ENCODE measurements at regions not wholly inside any gene's neighbourhood (a gene's known extent, or its start where the extent isn't known, plus 50 kb on each side); places are given as distances from the start of the nearest gene placed in this dataset.
A peak's percentile ranks its signal among the peaks of the same experiment; 100 is the strongest.

DNA sequence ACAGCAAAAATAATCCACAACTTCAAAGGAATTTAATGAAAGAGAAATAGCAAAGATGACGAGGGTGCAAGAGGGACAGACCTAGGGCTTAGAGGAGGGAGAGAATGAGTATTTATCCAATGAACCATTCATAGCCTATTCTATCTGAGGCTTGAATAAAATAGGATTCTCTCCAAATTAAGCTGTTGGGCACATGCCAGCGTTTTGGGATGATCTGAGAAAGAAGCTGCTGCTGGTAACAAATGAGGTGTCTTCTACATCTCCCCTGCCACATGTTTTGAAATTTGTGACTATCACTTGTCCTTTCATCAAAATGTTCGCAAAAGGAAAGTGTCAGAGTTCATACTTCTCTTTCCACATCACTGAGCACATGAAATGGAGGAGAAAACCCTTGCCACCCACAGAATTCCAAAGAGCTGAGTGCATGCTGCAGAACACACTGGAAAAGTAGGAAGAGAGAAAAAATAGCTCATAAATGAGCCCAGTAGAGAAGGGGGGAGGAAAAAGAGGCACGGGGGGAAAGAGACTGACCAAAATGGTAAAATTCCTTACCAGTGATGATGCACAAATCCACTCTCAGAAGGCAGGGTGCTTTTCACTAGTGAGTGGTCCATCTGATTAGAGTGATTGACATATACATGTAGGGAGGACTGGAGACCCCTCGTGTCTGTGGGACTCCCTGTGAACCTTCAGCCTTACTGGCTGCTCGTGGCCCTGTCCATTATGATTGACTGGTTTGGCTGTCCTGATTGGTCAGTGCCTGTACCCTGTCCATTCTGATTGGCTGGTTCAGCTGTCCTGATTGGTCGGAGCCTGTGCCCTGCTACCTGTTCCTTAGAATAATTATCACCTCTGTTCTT lies 180.5 kb downstream of the OGFRL1 start:
- intact Hi-C loops (cut with DNase I) = no loop called here
- no peak for DNase-seq (ENCODE audit: low spot score)

DNA sequence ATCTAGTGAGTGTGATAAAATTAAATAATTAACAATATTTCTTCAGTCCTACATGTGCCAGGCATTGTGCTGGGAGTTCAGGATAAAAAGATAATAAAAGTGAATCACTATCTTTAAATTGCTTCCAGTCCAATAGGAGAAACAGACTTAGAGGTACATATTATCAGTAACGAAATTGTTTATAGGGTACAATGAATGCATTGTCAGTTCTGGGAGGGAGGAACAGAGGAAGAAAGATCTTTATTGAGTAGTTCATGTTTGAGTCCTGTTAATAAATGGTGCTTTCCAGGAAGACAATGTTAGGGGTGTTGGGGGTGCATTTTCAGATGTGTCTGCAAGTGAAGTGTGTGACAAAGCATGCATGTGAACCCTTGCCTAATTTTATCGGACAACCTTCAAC lies 183.1 kb downstream of the OGFRL1 start:
- DNase-seq (ENCODE audit: low spot score) = no peak
- intact Hi-C loops (cut with DNase I) = no loop called here

DNA sequence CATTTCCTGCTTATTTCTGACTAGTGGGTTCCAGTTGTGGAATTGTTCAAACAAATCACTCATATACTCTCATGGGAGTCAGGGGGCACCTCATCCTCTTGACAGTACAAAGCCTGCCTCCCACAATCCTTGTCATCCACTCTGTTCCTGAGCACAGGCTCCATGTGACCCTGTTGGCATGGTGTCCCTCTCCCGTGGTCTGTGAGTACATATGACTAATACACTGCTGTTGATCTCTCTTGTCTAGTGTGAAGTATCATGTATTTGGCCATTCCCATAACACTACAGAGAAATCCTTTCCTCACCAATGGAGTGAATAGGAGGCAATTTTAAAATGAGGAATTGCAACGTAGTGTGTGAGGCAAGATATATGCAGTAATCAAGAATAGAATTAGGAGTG lies 185.3 kb downstream of the OGFRL1 start:
- intact Hi-C loops (cut with DNase I) = no loop called here
- DNase-seq (ENCODE audit: low spot score) = peak; percentile 88

DNA sequence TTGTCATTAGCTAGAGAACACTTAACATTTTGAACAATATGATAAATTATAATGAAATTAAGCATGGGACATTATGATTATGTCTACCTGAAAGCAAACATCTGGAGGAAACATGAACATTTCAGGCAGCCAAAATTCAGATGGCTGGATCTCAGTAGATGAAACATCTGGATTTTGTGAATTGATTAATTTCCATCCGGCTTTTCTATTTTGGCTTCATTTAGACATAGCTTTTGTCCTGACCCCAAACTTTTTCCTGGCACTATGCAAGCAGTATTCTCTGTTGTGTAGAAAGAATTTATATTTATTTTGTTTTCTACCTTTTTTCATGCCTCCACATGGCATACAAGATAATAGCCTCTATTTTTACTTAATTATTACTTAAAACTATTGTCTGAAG lies 186.3 kb downstream of the OGFRL1 start:
- no peak for DNase-seq (ENCODE audit: low spot score)
- intact Hi-C loops (cut with DNase I) = no loop called here

DNA sequence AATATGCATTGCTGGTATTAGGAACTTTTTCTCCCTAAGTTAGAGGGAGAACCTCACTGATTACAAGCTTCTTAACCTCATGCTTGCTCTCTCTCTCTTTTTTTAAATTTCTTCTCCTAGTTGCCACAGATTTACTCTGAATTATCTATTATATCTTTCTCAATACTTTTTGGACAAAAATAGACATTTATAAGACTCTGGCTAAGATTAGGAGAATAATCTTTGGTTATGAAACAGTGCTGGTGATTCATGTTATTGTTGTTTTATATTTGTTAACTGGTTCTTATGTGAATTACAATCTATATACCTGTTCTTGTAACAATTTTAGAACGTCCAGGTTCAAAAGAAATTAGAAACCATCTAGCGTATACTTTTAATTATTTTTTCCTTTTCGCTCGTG lies 187.8 kb downstream of the OGFRL1 start:
- no peak for DNase-seq (ENCODE audit: low spot score)
- intact Hi-C loops (cut with DNase I) = no loop called here

DNA sequence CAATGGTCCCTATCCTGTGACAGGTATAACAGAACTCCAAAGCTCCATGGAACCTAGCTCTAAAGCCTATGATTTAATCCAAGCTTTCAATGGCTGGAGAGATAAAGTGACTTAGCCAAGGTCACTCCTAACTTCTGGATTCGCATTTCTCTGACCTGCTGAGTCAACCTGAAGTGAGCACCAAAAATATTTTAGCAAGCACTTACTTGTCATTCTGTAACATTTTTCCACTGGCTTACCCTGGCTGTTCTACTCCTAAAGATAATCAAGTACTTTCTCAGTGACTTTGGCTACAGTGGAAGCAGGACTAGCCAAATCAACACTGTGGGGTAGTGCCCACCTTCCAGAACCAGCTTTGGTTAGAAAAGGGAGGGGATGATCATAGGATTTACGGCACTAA lies 188.3 kb downstream of the OGFRL1 start:
- intact Hi-C loops (cut with DNase I) = no loop called here

DNA sequence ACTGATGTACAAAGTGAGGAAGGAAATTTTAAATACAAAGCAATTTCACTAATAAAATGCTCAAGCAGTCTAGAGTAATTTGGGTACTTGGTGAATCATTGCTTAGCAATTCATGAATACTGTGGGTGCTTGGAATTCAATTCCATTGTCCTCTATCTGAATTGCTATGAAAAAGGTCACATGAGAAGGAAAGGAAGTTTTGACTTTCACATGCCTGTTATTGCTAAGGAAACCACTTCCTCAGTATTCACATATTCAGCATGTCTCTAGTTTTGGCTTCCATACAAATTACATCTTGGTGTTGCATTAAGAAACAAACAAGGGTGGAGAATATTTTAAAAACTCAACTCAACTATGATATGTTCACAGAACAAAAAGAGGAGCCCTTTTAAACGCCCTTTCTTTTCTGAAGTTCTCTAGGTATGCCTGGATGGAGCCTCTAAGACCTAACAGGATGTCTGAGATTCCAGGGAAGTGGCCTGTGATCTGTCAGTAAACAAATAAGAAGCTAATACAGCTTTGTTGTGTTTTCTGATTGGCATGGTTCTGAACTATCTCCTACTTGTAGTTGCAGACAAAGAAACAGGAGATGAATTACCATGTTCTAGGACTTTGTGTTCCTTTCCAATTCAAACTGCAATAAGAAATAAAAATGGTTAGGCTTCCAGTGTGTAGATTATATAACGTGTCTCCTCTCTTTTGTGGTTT lies 190.4 kb downstream of the OGFRL1 start:
- DNase-seq (ENCODE audit: low spot score) = no peak
- intact Hi-C loops (cut with DNase I) = no loop called here

More for the DNA sequence above, 188.3 kb downstream of the OGFRL1 start:
- DNase-seq (ENCODE audit: low spot score) = no peak

DNA sequence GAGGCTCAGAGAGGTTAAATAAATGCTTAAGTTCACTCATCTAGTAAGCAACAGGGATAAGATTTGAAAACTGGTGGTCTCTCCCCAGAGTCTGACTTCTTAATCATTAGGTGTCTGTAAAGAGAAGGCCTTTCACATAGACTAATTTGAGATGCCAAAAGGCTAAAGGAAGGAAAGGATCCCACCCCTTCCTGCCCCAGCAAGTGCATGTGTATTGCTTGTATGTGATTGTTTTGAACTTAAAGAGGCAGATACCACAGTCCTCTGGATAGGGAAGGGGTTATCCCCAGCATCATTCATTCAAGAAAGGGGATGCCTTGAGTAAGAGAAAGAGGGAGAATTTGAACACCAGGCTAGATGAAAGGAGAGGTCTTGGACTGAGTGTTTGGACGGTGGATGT lies 192.0 kb downstream of the OGFRL1 start:
- intact Hi-C loops (cut with DNase I) = no loop called here
- DNase-seq (ENCODE audit: low spot score) = no peak

DNA sequence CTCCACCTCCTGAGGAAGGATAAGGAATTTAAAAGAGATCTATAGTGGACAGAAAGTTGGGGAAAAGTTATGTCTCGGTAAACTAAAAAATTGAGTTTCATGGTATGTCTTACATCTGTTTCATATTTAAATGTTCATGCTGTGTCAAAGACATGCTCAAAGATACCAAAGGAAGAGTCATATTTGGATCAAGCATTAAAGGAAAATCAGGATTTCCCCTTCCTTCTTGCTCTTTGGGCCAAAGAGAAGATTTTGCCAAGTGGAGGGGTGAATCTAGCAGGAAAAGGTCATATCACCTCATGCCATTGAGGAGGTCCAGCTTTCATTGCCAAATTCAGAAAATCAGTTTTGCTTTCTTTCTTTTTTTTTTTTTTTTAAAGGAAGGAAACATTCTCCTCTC lies 192.4 kb downstream of the OGFRL1 start:
- DNase-seq (ENCODE audit: low spot score) = no peak
- intact Hi-C loops (cut with DNase I) = no loop called here

DNA sequence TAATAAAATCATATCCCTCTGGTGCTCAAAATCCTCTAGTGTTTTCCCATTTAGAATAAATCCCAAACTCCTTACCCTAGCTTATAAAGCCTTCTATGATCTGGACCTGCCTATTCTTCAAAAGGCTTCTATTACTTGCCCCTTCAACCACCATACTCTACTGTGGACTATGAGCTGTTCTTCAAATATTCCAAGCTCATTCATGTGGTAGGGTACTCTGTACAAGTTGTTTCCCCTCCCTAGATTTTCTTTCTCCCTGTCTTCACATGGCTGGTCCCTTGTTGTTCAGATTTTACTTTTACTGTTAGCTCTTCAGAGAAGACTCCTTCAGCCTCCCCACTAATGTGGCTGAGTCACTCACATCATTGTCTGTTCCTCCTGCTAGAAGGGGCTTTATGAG lies 193.2 kb downstream of the OGFRL1 start:
- no peak for DNase-seq (ENCODE audit: low spot score)
- intact Hi-C loops (cut with DNase I) = no loop called here

DNA sequence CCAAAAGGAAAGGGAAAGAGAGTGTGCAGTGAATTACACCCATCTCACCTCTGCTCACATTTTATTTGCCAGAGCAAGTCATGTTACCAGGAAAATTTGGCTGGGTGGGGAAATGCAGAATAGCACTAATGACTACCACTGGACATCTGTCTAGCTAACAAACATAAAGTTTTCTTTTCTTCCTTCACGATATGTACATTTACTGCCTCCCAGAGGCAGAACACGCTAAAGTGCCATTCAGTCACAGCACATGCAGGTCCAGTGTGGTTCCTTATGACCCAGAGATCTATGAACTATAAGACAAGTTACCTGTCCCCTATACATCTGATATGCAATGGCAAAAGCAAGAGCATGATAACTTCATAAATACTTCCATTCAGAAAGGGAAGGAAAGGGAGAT lies 194.1 kb downstream of the OGFRL1 start:
- intact Hi-C loops (cut with DNase I) = no loop called here
- no peak for DNase-seq (ENCODE audit: low spot score)

DNA sequence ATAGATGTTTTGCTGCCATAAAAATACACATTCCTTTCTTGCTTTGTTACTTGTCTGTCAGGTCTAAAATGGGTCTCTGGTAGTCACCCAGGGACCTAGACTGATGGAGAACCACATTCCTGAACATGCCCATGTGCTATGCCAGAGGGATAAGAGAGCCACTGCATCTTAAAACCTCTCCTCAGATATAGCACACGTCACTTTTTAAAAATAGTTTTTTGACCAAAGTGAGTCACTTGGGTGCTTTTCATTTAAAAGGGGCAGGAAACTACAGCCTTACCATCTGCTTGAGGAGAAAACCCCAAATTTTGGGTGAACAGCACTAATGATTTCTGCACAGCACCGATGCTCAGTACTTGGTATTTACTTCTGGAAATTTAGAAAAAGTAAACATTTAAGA lies 197.8 kb downstream of the OGFRL1 start:
- no peak for DNase-seq (ENCODE audit: low spot score)
- intact Hi-C loops (cut with DNase I) = no loop called here

DNA sequence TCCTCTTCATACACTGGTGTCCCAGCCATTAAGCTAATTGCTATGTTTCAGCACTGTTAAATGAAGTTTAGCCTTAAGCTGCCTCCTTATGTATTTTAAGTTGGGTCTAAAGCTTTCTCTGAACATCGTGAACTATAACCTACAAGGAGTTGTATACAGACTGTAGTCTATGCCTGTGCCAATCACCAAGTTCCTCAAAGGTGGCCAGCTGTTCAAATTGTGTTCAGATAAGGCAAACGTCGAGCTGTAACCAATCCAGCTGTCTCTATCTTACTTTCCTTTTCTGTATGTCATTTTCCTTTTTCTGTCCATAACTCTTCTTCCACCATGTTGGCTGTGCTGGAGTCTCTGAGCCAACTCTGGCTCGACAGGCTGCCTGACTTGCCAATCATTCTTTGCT lies 199.6 kb downstream of the OGFRL1 start:
- DNase-seq (ENCODE audit: low spot score) = no peak
- intact Hi-C loops (cut with DNase I) = no loop called here

DNA sequence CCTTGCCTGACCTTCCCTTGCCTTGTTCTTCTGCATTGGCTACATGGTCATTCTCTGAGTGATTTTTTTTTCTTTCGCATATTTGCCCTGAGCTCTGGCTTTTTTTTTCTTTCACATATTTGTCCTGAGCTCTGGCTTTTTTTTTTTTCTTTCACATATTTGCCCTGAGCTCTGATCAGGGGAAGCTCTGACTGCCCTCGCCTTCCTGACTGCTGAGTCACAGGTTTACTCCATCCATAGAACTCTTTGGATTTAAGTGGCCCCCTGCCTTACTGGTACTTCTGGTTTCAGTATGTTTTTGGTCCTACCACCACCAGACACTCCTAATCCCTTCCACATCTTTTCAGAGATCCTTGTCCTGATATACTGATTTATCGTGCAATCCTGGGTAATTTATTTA lies 201.1 kb downstream of the OGFRL1 start:
- DNase-seq (ENCODE audit: low spot score) = no peak
- intact Hi-C loops (cut with DNase I) = no loop called here

DNA sequence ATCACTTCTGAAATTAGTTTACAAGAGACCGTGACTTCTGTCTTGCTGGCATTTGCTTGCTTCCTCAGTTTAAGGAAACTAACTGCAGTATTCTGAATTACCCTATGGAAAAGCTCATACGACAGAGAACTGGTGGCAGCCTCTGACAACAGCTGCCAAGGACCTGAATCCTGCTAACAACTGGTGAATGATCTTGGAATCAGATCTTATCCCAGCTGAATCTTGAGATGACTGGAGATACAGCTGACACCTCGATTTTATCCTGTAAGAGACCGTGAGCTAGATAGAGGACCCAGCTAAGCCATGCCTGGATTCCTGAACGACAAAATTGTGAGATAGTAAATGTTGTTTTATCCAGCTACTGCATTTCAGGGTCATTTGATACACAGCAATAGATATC lies 202.3 kb downstream of the OGFRL1 start:
- intact Hi-C loops (cut with DNase I) = no loop called here
- no peak for DNase-seq (ENCODE audit: low spot score)

DNA sequence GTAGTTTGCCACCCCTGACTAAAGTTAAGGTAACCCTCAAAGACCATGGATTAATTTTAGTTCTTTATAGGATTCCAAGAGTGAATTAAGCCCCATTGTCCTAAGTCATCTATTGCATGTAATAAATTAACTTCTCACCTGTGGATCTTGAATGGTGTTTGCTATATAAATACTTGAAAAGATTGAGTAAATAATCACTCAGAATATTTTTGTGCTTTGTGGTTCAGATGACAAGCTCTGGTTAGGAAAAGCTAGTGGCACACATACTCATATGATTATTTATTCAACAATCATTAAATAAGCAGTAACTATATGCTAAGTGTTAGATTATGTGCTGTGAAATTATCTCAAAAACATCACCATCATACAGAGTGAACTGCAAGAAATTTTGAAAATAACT lies 203.2 kb downstream of the OGFRL1 start:
- intact Hi-C loops (cut with DNase I) = no loop called here
- DNase-seq (ENCODE audit: low spot score) = no peak

DNA sequence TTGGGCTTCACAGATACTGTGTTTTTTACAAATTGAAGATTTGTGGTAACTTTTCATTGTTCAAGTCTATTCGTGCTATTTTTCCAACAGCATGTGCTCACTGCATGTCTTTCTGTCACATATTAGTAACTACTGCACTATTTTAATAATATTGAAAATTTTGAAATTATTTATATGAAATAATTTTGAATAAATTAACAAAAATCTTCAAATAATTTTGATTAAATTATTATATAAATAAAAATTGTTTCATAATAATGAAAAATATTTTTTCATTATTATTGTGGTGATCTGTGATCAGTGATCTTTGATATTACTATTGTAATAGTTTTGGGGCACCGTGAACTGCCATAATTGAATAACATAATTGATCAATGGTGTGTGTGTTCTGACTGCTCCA lies 204.1 kb downstream of the OGFRL1 start:
- intact Hi-C loops (cut with DNase I) = no loop called here

DNA sequence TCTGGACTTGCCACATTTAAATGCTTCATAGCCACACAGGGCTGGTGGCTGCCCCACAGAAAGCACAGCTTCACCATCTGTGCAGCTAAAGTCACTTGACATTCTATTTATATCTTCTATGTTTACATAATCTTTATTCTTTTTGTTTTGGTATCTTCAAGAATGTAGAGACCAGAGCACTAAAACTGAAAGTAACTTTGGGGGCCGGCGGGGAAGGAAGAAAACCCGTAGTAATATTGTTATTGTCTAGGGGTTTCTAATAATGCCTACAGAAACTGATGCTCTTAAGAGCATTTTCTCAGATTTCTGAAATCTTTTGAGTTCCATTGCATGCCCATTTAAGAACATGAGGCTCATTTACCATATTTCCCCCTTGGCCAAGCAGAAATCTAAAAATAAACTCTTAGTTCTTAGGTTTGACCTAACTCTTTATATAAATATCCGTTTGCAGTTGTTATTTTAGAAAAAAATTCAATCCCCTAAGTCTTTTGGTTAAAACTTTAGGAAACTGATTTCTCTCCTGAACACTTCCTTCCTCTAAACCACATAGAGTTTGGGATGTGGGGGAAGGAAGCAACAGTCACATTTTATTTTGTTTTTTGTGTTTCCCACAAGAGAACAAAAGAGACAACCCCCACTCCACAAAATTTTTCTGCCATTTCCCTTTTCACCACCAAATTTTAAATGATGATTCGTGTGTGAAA lies 207.6 kb downstream of the OGFRL1 start:
- DNase-seq (ENCODE audit: low spot score) = no peak
- intact Hi-C loops (cut with DNase I) = no loop called here

More for the DNA sequence above, 204.1 kb downstream of the OGFRL1 start:
- no peak for DNase-seq (ENCODE audit: low spot score)

DNA sequence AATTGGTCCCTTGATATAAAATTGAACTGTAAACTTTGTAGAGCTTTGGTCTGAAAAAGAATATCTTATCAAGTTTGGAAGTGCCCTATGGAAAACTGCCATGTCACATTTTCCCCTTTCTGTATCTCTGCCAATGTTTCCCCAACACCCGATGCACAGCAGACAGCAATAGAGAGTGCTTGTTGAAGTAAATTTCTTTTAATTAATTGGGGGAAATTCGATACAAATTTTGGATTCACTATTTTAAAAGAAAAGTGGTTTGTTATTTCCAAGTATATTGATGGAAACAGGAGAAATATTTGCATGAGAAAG lies 208.1 kb downstream of the OGFRL1 start:
- no peak for DNase-seq (ENCODE audit: low spot score)
- intact Hi-C loops (cut with DNase I) = no loop called here

DNA sequence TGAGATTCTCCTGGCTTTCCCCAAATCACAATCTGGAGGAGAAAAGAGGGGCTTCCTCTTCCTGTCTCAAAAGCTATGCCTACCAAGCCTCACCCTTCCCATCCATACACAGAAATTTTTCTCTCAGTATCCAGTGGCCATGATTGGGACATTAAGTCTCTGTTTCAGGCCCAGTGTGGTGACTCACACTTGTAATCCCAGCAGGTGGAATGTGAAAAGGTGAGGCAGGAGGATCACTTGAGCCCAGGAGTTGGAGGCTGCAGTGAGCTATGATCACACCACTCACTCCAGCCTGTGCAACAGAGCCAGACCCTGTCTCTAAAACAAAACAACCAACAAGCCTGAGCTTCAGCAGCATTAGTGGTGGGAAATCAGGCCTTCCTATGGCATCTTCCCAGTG lies 210.0 kb downstream of the OGFRL1 start:
- DNase-seq (ENCODE audit: low spot score) = no peak
- intact Hi-C loops (cut with DNase I) = no loop called here

DNA sequence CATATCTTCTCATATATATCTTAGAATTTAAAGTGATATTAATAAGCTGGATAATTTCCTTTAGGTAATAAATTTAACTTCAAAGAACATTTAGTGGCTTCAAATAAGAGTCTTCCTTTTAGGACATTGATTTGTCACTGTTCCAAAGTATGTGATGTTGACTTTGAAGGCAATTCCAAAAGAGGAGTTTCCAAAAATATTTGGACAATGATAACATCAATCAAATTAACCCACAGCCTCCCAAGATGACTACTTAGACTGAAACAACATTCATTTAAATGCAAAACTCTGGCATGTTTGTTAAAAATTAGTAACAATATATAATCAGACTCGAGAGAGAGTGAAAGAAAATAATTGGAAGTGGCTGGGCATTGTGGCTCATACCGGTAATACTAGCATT lies 211.1 kb downstream of the OGFRL1 start:
- DNase-seq (ENCODE audit: low spot score) = no peak
- intact Hi-C loops (cut with DNase I) = loop anchor here in 1 of 2 donors (10.0 kb wide), 1 partner anchor 115 kb away; no protein-coding TSS in a partner anchor
